H1 (cell line): ENCODE measurements at regions not wholly inside any gene's neighbourhood (a gene's known extent, or its start where the extent isn't known, plus 50 kb on each side); places are given as distances from the start of the nearest gene placed in this dataset.

ENCODE experiments used
- CTCF ChIA-PET: fragments of 300-600 bp; sonication (Branson Sonifier 250); formaldehyde crosslinking; loops from one replicate; lab custom pipeline; 2021; ENCODE audit not compliant: partially characterized antibody; lab: Charles Lee
- POLR2A ChIA-PET: fragments of 300-600 bp; sonication (Branson Sonifier 250); formaldehyde crosslinking; loops from one replicate; lab custom pipeline; 2021; ENCODE audit warnings: inconsistent platforms; ENCODE audit not compliant: partially characterized antibody; lab: Charles Lee
- DNase-seq, 2 experiments: peaks; one replicate each; pipeline versions ENCODE4 v3.0.0 to v3.0.0-alpha.2; 2010 to 2022; ENCODE audit warnings: low spot score in 2 of 2, low read depth in 1 of 2, mixed read lengths in 1 of 2
- FAIRE-seq: peaks from 2 replicates; lab custom pipeline; 2011; peaks lifted over from hg19 to GRCh38; lab: Jason Lieb, UNC
- H2AFZ ChIP-seq: 2 replicates; pipeline ENCODE4 v1.8.1; 2012; ENCODE audit warnings: low read length, inconsistent platforms
- H2AK5ac ChIP-seq: 2 replicates; pipeline ENCODE4 v1.6.1; 2013; ENCODE audit warnings: low read depth, low read length
- H2BK120ac ChIP-seq: replicated peaks from 2 replicates; pipeline ENCODE3; 2013; ENCODE audit warnings: low read depth, low read length, inconsistent platforms
- H2BK12ac ChIP-seq: 2 replicates; pipeline ENCODE4 v1.6.1; 2013; ENCODE audit warnings: low read depth, low read length
- H2BK15ac ChIP-seq: 2 replicates; pipeline ENCODE4 v1.6.1; 2013; ENCODE audit warnings: low read length
- H2BK20ac ChIP-seq: 2 replicates; pipeline ENCODE4 v1.6.1; 2013; ENCODE audit warnings: low read length
- H2BK5ac ChIP-seq: 2 replicates; pipeline ENCODE4 v1.6.1; 2013; ENCODE audit warnings: low read depth, low read length
- H3K14ac ChIP-seq: 2 replicates; pipeline ENCODE4 v1.6.1; 2013; ENCODE audit warnings: inconsistent platforms; ENCODE audit not compliant: insufficient read length
- H3K18ac ChIP-seq: 2 replicates; pipeline ENCODE4 v1.6.1; 2013; ENCODE audit warnings: low read length; ENCODE audit errors: extremely low read depth
- H3K23ac ChIP-seq: 2 replicates; pipeline ENCODE4 v1.6.1; 2013; ENCODE audit warnings: inconsistent platforms; ENCODE audit not compliant: insufficient read length
- H3K23me2 ChIP-seq: 2 replicates; pipeline ENCODE4 v1.6.1; 2013; ENCODE audit warnings: low read depth, low read length
- H3K27ac ChIP-seq: 2 replicates; pipeline ENCODE4 v1.6.1; 2011; ENCODE audit warnings: low read depth, low read length, inconsistent platforms
- H3K27me3 ChIP-seq, 4 experiments: replicated peaks in 1 of 4; 1 replicate in 1 of 4; 2 replicates in 3 of 4; pipeline versions ENCODE4 v1.6.1 to v1.8.1; 2011 to 2013; ENCODE audit warnings: low read length in 3 of 4, mild to moderate bottlenecking in 3 of 4, inconsistent platforms in 2 of 4, mixed read lengths in 2 of 4, moderate library complexity in 1 of 4; ENCODE audit not compliant: control insufficient read depth in 3 of 4, insufficient read depth in 3 of 4; ENCODE audit errors: extremely low read depth in 1 of 4
- H3K36me3 ChIP-seq, 4 experiments: 2 replicates each; pipeline versions ENCODE4 v1.6.1 to v1.8.1; 2011 to 2013; ENCODE audit warnings: mild to moderate bottlenecking in 4 of 4, low read length in 3 of 4, moderate library complexity in 2 of 4, control low read depth in 1 of 4, inconsistent platforms in 1 of 4; ENCODE audit not compliant: insufficient read depth in 4 of 4, control insufficient read depth in 2 of 4
- H3K4ac ChIP-seq: replicated peaks from 2 replicates; pipeline ENCODE3; 2013; ENCODE audit warnings: low read length, low read depth, mixed read lengths, inconsistent platforms; ENCODE audit not compliant: insufficient read length
- H3K4me1 ChIP-seq, 4 experiments: replicated peaks in 1 of 4; 1 replicate in 1 of 4; 2 replicates in 3 of 4; pipeline versions ENCODE4 v1.6.1 to v1.8.1; 2011 to 2013; ENCODE audit warnings: low read length in 3 of 4, inconsistent platforms in 2 of 4, mixed read lengths in 1 of 4; ENCODE audit not compliant: insufficient read depth in 4 of 4, control insufficient read depth in 3 of 4
- H3K4me2 ChIP-seq, 2 experiments: 2 replicates each; pipeline versions ENCODE4 v1.6.1 to v1.8.1; 2011 to 2013; ENCODE audit warnings: low read depth in 2 of 2, low read length in 2 of 2, control low read depth in 1 of 2, inconsistent platforms in 1 of 2, mild to moderate bottlenecking in 1 of 2; ENCODE audit not compliant: insufficient read depth in 1 of 2
- H3K4me3 ChIP-seq, 4 experiments: fragments of 200-600, 300-600 bp in 1 of 4; sonication (generic), shearing (Covaris generic), sonication (Bioruptor Twin) in 1 of 4; 2 replicates each; pipeline versions ENCODE4 v1.5.1 to v1.8.1; 2011 to 2016; ENCODE audit warnings: low read length in 4 of 4, low read depth in 3 of 4, control low read depth in 2 of 4, inconsistent platforms in 2 of 4, mild to moderate bottlenecking in 2 of 4, mixed read lengths in 1 of 4, moderate library complexity in 1 of 4; ENCODE audit not compliant: insufficient read depth in 2 of 4; ENCODE audit errors: extremely low read depth in 1 of 4
- H3K56ac ChIP-seq: replicated peaks from 2 replicates; pipeline ENCODE3; 2013; ENCODE audit warnings: low read depth, mild to moderate bottlenecking, mixed read lengths, low read length, inconsistent platforms; ENCODE audit not compliant: insufficient read length
- H3K79me1 ChIP-seq: 2 replicates; pipeline ENCODE4 v1.6.1; 2013; ENCODE audit warnings: low read depth, low read length, control low read depth
- H3K79me2 ChIP-seq, 2 experiments: 2 replicates each; pipeline versions ENCODE4 v1.6.1 to v1.8.1; 2012 to 2013; ENCODE audit warnings: low read length in 2 of 2, mild to moderate bottlenecking in 2 of 2, inconsistent platforms in 1 of 2; ENCODE audit not compliant: insufficient read depth in 2 of 2, control insufficient read depth in 1 of 2
- H3K9ac ChIP-seq, 4 experiments: replicated peaks in 1 of 4; 1 replicate in 1 of 4; 2 replicates in 3 of 4; pipeline versions ENCODE4 v1.6.1 to v1.8.1; 2011 to 2013; ENCODE audit warnings: low read depth in 3 of 4, low read length in 3 of 4, control low read depth in 2 of 4, mild to moderate bottlenecking in 2 of 4, moderate library complexity in 2 of 4, inconsistent platforms in 1 of 4; ENCODE audit errors: extremely low read depth in 1 of 4
- H3K9me3 ChIP-seq, 2 experiments: 2 replicates each; pipeline versions ENCODE4 v1.6.1 to v1.8.1; 2012 to 2013; ENCODE audit warnings: mild to moderate bottlenecking in 2 of 2, moderate library complexity in 2 of 2, control low read depth in 1 of 2, inconsistent platforms in 1 of 2, low read depth in 1 of 2, low read length in 1 of 2, mixed read lengths in 1 of 2; ENCODE audit not compliant: insufficient read depth in 2 of 2
- H4K20me1 ChIP-seq, 2 experiments: replicated peaks in 1 of 2; 2 replicates each; pipeline versions ENCODE3 to v1.8.1; 2011 to 2013; ENCODE audit warnings: inconsistent platforms in 2 of 2, low read length in 2 of 2, mild to moderate bottlenecking in 1 of 2; ENCODE audit not compliant: insufficient read depth in 2 of 2, control insufficient read depth in 1 of 2
- H4K5ac ChIP-seq: 2 replicates; pipeline ENCODE4 v1.6.1; 2013; ENCODE audit warnings: low read length, low read depth, mixed read lengths, inconsistent platforms; ENCODE audit not compliant: insufficient read length
- H4K8ac ChIP-seq: 2 replicates; pipeline ENCODE4 v1.8.0; 2013; ENCODE audit warnings: mild to moderate bottlenecking, moderate library complexity, low read length, inconsistent platforms; ENCODE audit not compliant: insufficient read depth; ENCODE audit errors: extremely low read depth
- H4K91ac ChIP-seq: replicated peaks from 2 replicates; pipeline ENCODE3; 2013; ENCODE audit warnings: low read length, mixed read lengths, inconsistent platforms; ENCODE audit not compliant: insufficient read length
- CHD1 ChIP-seq: IDR thresholded peaks from 2 replicates; pipeline ENCODE4 v1.6.1; 2012; ENCODE audit warnings: low read depth, low read length, improper control_type of control experiment
- EGR1 ChIP-seq: IDR thresholded peaks from 2 replicates; pipeline ENCODE4 v1.6.1; 2011; ENCODE audit warnings: low read depth, low read length, borderline replicate concordance
- GABPA ChIP-seq: IDR thresholded peaks from 2 replicates; pipeline ENCODE4 v1.6.1; 2011; ENCODE audit warnings: mild to moderate bottlenecking, low read length, moderate library complexity, borderline replicate concordance; ENCODE audit not compliant: insufficient read depth
- KDM4A ChIP-seq: IDR thresholded peaks from one replicate; pipeline ENCODE4 v1.7.1; 2012; ENCODE audit warnings: low read depth, mild to moderate bottlenecking, moderate library complexity, low read length, inconsistent platforms; ENCODE audit not compliant: severe bottlenecking
- NRF1 ChIP-seq: IDR thresholded peaks from 2 replicates; pipeline ENCODE4 v1.6.1; 2011; ENCODE audit warnings: mild to moderate bottlenecking, low read depth, low read length, improper control_type of control experiment
- POLR2A ChIP-seq, 2 experiments: IDR thresholded peaks; 1 replicate in 1 of 2; 2 replicates in 1 of 2; pipeline ENCODE4 v1.6.1; 2011; ENCODE audit warnings: low read depth in 2 of 2, low read length in 2 of 2, mild to moderate bottlenecking in 2 of 2; ENCODE audit errors: control extremely low read depth in 1 of 2
- RAD21 ChIP-seq, 2 experiments: IDR thresholded peaks in 1 of 2; conservative IDR thresholded peaks in 1 of 2; 2 replicates each; pipeline ENCODE4 v1.6.1; 2011; ENCODE audit warnings: low read depth in 2 of 2, low read length in 2 of 2, improper control_type of control experiment in 1 of 2, inconsistent platforms in 1 of 2, mild to moderate bottlenecking in 1 of 2, moderate library complexity in 1 of 2
- SIX5 ChIP-seq: IDR thresholded peaks from 2 replicates; pipeline ENCODE4 v1.6.1; 2011; ENCODE audit warnings: mild to moderate bottlenecking, low read depth, low read length
- TAF7 ChIP-seq: optimal IDR thresholded peaks from 2 replicates; pipeline ENCODE3; 2011; ENCODE audit warnings: low read depth, mild to moderate bottlenecking, inconsistent platforms, low read length, moderate library complexity, borderline replicate concordance
- WGBS, 2 experiments: shearing (Covaris generic) in 1 of 2; methylation state at CpG; one replicate each; pipeline versions ENCODE4 v1.1.6 to v1.1.7; 2013 to 2015; ENCODE audit warnings: low lambda C conversion rate in 2 of 2, mixed read lengths in 2 of 2, inconsistent platforms in 1 of 2, low coverage in 1 of 2, missing lambda C conversion rate in 1 of 2; ENCODE audit not compliant: insufficient replicate concordance in 2 of 2, insufficient coverage in 1 of 2, insufficient read length in 1 of 2; ENCODE audit errors: extremely low coverage in 1 of 2, missing lambda C conversion rate in 1 of 2; 5-methylcytosine and 5-hydroxymethylcytosine counted together
- TF ChIP-seq, protein P1 (sequence below): IDR thresholded peaks from 2 replicates; pipeline ENCODE4 v1.6.1; 2011; ENCODE audit warnings: low read depth, mild to moderate bottlenecking, low read length; ENCODE audit not compliant: insufficient read depth
- TF ChIP-seq, protein P2 (sequence below): IDR thresholded peaks from 2 replicates; pipeline ENCODE4 v1.6.1; 2012; ENCODE audit warnings: inconsistent platforms
- TF ChIP-seq, protein P3 (sequence below): IDR thresholded peaks from 2 replicates; pipeline ENCODE4 v1.6.1; 2011; ENCODE audit warnings: low read length, improper control_type of control experiment

DNA sequence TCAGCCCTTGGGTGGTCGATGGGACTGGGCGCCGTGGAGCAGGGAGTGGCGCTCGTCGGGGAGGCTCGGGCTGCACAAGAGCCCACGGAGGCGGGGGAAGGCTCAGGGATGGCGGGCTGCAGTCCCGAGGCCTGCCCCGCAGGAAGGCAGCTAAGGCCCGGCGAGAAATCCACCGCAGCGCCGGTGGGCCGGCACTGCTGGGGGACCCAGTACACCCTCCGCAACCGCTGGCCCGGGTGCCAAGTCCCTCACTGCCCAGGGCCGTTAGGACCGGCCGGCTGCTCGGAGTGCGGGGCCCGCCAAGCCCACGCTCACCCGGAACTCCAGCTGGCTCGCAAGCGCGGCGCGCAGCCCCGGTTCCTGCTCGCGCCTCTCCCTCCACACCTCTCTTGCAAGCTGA, 138.4 kb downstream of the BAMBI start:
- Histone ChIP-seq H3K23me2 (no peaks in the 10 kb centered on the region), H2BK15ac (no peak overlapping the region), H3K9ac (no peak overlapping the region), H2BK20ac (no peak overlapping the region), H3K79me2 (no peaks in the 10 kb centered on the region), H4K20me1 (no peaks in the 10 kb centered on the region), H3K27me3 (no peaks in the 10 kb centered on the region), H3K23ac (no peak overlapping the region), H2BK5ac (no peak overlapping the region), H3K56ac (no peak overlapping the region), H3K79me1 (no peaks in the 10 kb centered on the region), H3K4me2 (no peak overlapping the region), H3K18ac (no peak overlapping the region), H4K8ac (no peak overlapping the region), H2BK120ac (no peak overlapping the region), H3K36me3 (no peaks in the 10 kb centered on the region), H3K4ac (no peak overlapping the region), H3K27ac (no peak overlapping the region), H2BK12ac (no peak overlapping the region), H4K91ac (no peak overlapping the region), H3K4me1 (peaks cover 0 to 6% (median 5%) of the 10 kb centered on the region in 4 experiments; a peak in 3 of 7 replicates), H2AFZ (no peak overlapping the region), H3K9me3 (peaks cover 3 to 8% of the 10 kb centered on the region in 2 experiments; a peak in 1 of 4 replicates), H3K14ac (no peak overlapping the region), H4K5ac (no peak overlapping the region), H2AK5ac (no peak overlapping the region), H3K4me3 (no peak overlapping the region)
- 93% methylated on average over 15 of the region's 37 CpGs; no CpG with 5 or more reads in 1 of the 2 experiments for WGBS, 2 experiments
- FAIRE-seq (no peak), DNase-seq (no peak)
- ChIA-PET POLR2A (no interaction called here), CTCF (interaction anchor here (0.9 to 1.1 kb wide), 2 partner anchors 107 to 125 kb away, joined by 3 to 5 read pairs; no protein-coding TSS in a partner anchor)
- TF ChIP-seq GABPA = no peak
- TF ChIP-seq KDM4A = no peak
- TF ChIP-seq EGR1 = no peak
- TF ChIP-seq, protein P1, sequence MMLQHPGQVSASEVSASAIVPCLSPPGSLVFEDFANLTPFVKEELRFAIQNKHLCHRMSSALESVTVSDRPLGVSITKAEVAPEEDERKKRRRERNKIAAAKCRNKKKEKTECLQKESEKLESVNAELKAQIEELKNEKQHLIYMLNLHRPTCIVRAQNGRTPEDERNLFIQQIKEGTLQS = no peak
- no peak for TF ChIP-seq NRF1
- no peak for TF ChIP-seq SIX5
- no peak for TF ChIP-seq TAF7
- TF ChIP-seq CHD1 = no peak
- no peak for TF ChIP-seq RAD21 (IDR thresholded peaks at IDR 0.05 in 1 of 2, conservative IDR thresholded peaks at IDR 0.05 in 1 of 2; ENCODE audit: low read depth in 2 of 2, low read length in 2 of 2)
- TF ChIP-seq, protein P2, sequence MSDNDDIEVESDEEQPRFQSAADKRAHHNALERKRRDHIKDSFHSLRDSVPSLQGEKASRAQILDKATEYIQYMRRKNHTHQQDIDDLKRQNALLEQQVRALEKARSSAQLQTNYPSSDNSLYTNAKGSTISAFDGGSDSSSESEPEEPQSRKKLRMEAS = no peak
- TF ChIP-seq POLR2A (IDR thresholded peaks at IDR 0.05; ENCODE audit: control extremely low read depth in 1 of 2, low read depth in 2 of 2, low read length in 2 of 2) = no peak
- TF ChIP-seq, protein P3, sequence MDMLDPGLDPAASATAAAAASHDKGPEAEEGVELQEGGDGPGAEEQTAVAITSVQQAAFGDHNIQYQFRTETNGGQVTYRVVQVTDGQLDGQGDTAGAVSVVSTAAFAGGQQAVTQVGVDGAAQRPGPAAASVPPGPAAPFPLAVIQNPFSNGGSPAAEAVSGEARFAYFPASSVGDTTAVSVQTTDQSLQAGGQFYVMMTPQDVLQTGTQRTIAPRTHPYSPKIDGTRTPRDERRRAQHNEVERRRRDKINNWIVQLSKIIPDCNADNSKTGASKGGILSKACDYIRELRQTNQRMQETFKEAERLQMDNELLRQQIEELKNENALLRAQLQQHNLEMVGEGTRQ = no peak
